VCaP (cell line): ENCODE measurements at regions not wholly inside any gene's neighbourhood (a gene's known extent, or its start where the extent isn't known, plus 50 kb on each side); places are given as distances from the start of the nearest gene placed in this dataset.

ENCODE experiments used
- H3K27ac ChIP-seq: fragments of 450-650 bp; 2 replicates; pipeline ENCODE4 v1.5.1; 2017
- CTCF ChIP-seq: fragments of 450-650 bp; conservative IDR thresholded peaks from 2 replicates; pipeline ENCODE4 v1.5.1; 2017; ENCODE audit warnings: mild to moderate bottlenecking, moderate library complexity

- H3K27ac ChIP-seq, result no peak overlapping the region
- no peak for TF ChIP-seq CTCF
Observed at GRCh38 chr11:109983358-109983757, 109.8 kb upstream of the ZC3H12C start.

GRCh38 chr11:109984634-109985289, 108.4 kb upstream of the ZC3H12C start:
- no peak overlapping the region for H3K27ac ChIP-seq
- no peak for TF ChIP-seq CTCF

- no peak overlapping the region for H3K27ac ChIP-seq
- TF ChIP-seq CTCF, result no peak
Observed at GRCh38 chr11:109986488-109986887, 106.7 kb upstream of the ZC3H12C start.

GRCh38 chr11:109991835-109992234, 101.4 kb upstream of the ZC3H12C start:
- H3K27ac ChIP-seq, result no peak overlapping the region

GRCh38 chr11:109993786-109994185, 99.4 kb upstream of the ZC3H12C start:
- H3K27ac ChIP-seq, result no peak overlapping the region
- TF ChIP-seq CTCF, result no peak

More at GRCh38 chr11:109991835-109992234, 101.4 kb upstream of the ZC3H12C start:
- TF ChIP-seq CTCF, result no peak

GRCh38 chr11:109994907-109995306, 98.3 kb upstream of the ZC3H12C start:
- TF ChIP-seq CTCF, result no peak
- H3K27ac ChIP-seq, result no peak overlapping the region

GRCh38 chr11:109996060-109996459, 97.1 kb upstream of the ZC3H12C start:
- H3K27ac ChIP-seq, result no peak overlapping the region
- TF ChIP-seq CTCF, result no peak
